SK-N-SH (cell line): ENCODE measurements at regions not wholly inside any gene's neighbourhood (a gene's known extent, or its start where the extent isn't known, plus 50 kb on each side); places are given as distances from the start of the nearest gene placed in this dataset.

Experiments
- CTCF ChIA-PET: fragments of 300-600, 350-600 bp; formaldehyde crosslinking; extraction: SDS; loops from one replicate; lab custom pipeline; 2021; lab: Yijun Ruan, JAX
- POLR2A ChIA-PET: fragments of 350-600 bp; sonication (Branson Sonifier 250); formaldehyde crosslinking; extraction: SDS; loops from one replicate; lab custom pipeline; 2020; ENCODE audit warnings: antibody characterized with exemption, inconsistent platforms; lab: Yijun Ruan, JAX
- DNase-seq: peaks from one replicate; pipeline ENCODE4 v3.0.0; 2012
- H2AFZ ChIP-seq: fragments of 200-600 bp; sonication (generic); 2 replicates; pipeline ENCODE4 v1.8.1; 2016; ENCODE audit warnings: antibody characterized with exemption, mild to moderate bottlenecking, low read depth
- H3F3A ChIP-seq: fragments of 200-600 bp; sonication (generic); replicated peaks from 2 replicates; pipeline ENCODE3; 2016; ENCODE audit warnings: antibody characterized with exemption, mild to moderate bottlenecking; ENCODE audit not compliant: insufficient read depth
- H3K27ac ChIP-seq, 2 experiments: fragments of 200-500 bp in 1 of 2; fragments of 200-600 bp in 1 of 2; sonication (Bioruptor generic) in 1 of 2; sonication (generic), shearing (Covaris generic) in 1 of 2; 2 replicates each; pipeline versions ENCODE4 v1.5.1 to v1.6.1; 2014 to 2016; ENCODE audit warnings: low read depth in 2 of 2, inconsistent platforms in 1 of 2, low read length in 1 of 2, mild to moderate bottlenecking in 1 of 2, mixed read lengths in 1 of 2
- H3K27me3 ChIP-seq: fragments of 200-600 bp; sonication (generic), shearing (Covaris generic); 2 replicates; pipeline ENCODE4 v1.6.1; 2016; ENCODE audit warnings: mixed run types; ENCODE audit not compliant: insufficient read depth
- H3K36me3 ChIP-seq, 2 experiments: fragments of 200-500 bp in 1 of 2; fragments of 200-600 bp in 1 of 2; sonication (Bioruptor generic) in 1 of 2; sonication (generic) in 1 of 2; replicated peaks in 1 of 2; 2 replicates each; pipeline versions ENCODE3 to v1.5.1; 2014 to 2016; ENCODE audit warnings: low read length in 1 of 2, mild to moderate bottlenecking in 1 of 2; ENCODE audit not compliant: insufficient read depth in 2 of 2, control insufficient read depth in 1 of 2
- H3K4me1 ChIP-seq, 2 experiments: fragments of 200-500 bp in 1 of 2; fragments of 200-600 bp in 1 of 2; sonication (Bioruptor generic) in 1 of 2; sonication (generic), shearing (Covaris generic) in 1 of 2; 2 replicates each; pipeline versions ENCODE4 v1.5.1 to v1.6.1; 2014 to 2016; ENCODE audit warnings: low read depth in 1 of 2, low read length in 1 of 2, mixed run types in 1 of 2; ENCODE audit not compliant: insufficient read depth in 2 of 2, control insufficient read depth in 1 of 2
- H3K4me2 ChIP-seq: fragments of 200-600 bp; sonication (generic), shearing (Covaris generic); 2 replicates; pipeline ENCODE4 v1.6.1; 2017; ENCODE audit warnings: mixed run types
- H3K4me3 ChIP-seq, 2 experiments: fragments of 200-500 bp in 1 of 2; fragments of 200-600 bp in 1 of 2; sonication (Bioruptor generic) in 1 of 2; sonication (generic), shearing (Covaris generic) in 1 of 2; 2 replicates each; pipeline versions ENCODE4 v1.5.1 to v1.8.1; 2014 to 2016; ENCODE audit warnings: low read depth in 2 of 2, inconsistent platforms in 1 of 2, low read length in 1 of 2, mild to moderate bottlenecking in 1 of 2, mixed read lengths in 1 of 2, moderate library complexity in 1 of 2
- H3K79me2 ChIP-seq: fragments of 200-600 bp; sonication (generic); 2 replicates; pipeline ENCODE4 v1.8.1; 2017; ENCODE audit warnings: mild to moderate bottlenecking; ENCODE audit not compliant: insufficient read depth
- H3K9ac ChIP-seq: fragments of 200-600 bp; sonication (generic); 2 replicates; pipeline ENCODE4 v1.6.1; 2017; ENCODE audit warnings: mixed run types
- H3K9me2 ChIP-seq: fragments of 200-600 bp; sonication (generic); 2 replicates; pipeline ENCODE4 v1.6.1; 2017; ENCODE audit warnings: mixed run types
- H3K9me3 ChIP-seq: fragments of 200-600 bp; sonication (generic); 2 replicates; pipeline ENCODE4 v1.6.1; 2017; ENCODE audit warnings: mixed run types, mild to moderate bottlenecking, moderate library complexity
- H4K20me1 ChIP-seq: fragments of 200-600 bp; sonication (generic); 2 replicates; pipeline ENCODE4 v1.6.1; 2017; ENCODE audit warnings: mild to moderate bottlenecking, mixed run types; ENCODE audit not compliant: insufficient read depth
- ELF1 ChIP-seq: IDR thresholded peaks from 2 replicates; pipeline ENCODE4 v1.4.0; 2012
- FOXM1 ChIP-seq: IDR thresholded peaks from 2 replicates; pipeline ENCODE4 v1.4.0; 2012; ENCODE audit warnings: low read depth, mild to moderate bottlenecking
- GABPA ChIP-seq: IDR thresholded peaks from 2 replicates; pipeline ENCODE4 v1.4.0; 2012; ENCODE audit warnings: low read depth, mild to moderate bottlenecking
- JUND ChIP-seq: IDR thresholded peaks from 2 replicates; pipeline ENCODE4 v1.4.0; 2012
- MEF2A ChIP-seq: IDR thresholded peaks from 2 replicates; pipeline ENCODE4 v1.4.0; 2012; ENCODE audit warnings: low read depth, borderline replicate concordance
- POLR2AphosphoS5 ChIP-seq: IDR thresholded peaks from 2 replicates; pipeline ENCODE4 v1.6.1; 2012; ENCODE audit warnings: low read depth, low read length
- RAD21 ChIP-seq: IDR thresholded peaks from 2 replicates; pipeline ENCODE4 v1.6.1; 2012; ENCODE audit warnings: mild to moderate bottlenecking, low read length
- RXRA ChIP-seq: IDR thresholded peaks from 2 replicates; pipeline ENCODE4 v1.4.0; 2012; ENCODE audit warnings: low read depth, mild to moderate bottlenecking, borderline replicate concordance
- TEAD4 ChIP-seq: IDR thresholded peaks from 2 replicates; pipeline ENCODE4 v1.4.0; 2012; ENCODE audit warnings: mild to moderate bottlenecking, borderline replicate concordance; ENCODE audit not compliant: insufficient read depth
- WGBS: methylation state at CpG from one replicate; pipeline ENCODE4 v1.1.6; 2017; ENCODE audit warnings: low lambda C conversion rate; 5-methylcytosine and 5-hydroxymethylcytosine counted together
- TF ChIP-seq, protein P1 (sequence below): IDR thresholded peaks from 2 replicates; pipeline ENCODE4 v1.4.0; 2012; ENCODE audit warnings: low read depth, borderline replicate concordance
- TF ChIP-seq, protein P2 (sequence below): fragments of 200-600 bp; sonication (generic); IDR thresholded peaks from 2 replicates; pipeline ENCODE4 v1.6.1; 2017; ENCODE audit warnings: antibody characterized with exemption, mild to moderate bottlenecking, moderate library complexity
- TF ChIP-seq, protein P3 (sequence below): IDR thresholded peaks from 2 replicates; pipeline ENCODE4 v1.6.1; 2012; ENCODE audit warnings: mild to moderate bottlenecking, low read depth, low read length, moderate library complexity
- TF ChIP-seq, protein P4 (sequence below): fragments of 150-350 bp; IDR thresholded peaks from 2 replicates; pipeline ENCODE4 v1.6.1; 2017; ENCODE audit warnings: antibody characterized with exemption, low read length, low read depth, borderline replicate concordance
- TF ChIP-seq, protein P5 (sequence below): IDR thresholded peaks from 2 replicates; pipeline ENCODE4 v1.4.0; 2012; ENCODE audit warnings: low read depth, borderline replicate concordance

DNA sequence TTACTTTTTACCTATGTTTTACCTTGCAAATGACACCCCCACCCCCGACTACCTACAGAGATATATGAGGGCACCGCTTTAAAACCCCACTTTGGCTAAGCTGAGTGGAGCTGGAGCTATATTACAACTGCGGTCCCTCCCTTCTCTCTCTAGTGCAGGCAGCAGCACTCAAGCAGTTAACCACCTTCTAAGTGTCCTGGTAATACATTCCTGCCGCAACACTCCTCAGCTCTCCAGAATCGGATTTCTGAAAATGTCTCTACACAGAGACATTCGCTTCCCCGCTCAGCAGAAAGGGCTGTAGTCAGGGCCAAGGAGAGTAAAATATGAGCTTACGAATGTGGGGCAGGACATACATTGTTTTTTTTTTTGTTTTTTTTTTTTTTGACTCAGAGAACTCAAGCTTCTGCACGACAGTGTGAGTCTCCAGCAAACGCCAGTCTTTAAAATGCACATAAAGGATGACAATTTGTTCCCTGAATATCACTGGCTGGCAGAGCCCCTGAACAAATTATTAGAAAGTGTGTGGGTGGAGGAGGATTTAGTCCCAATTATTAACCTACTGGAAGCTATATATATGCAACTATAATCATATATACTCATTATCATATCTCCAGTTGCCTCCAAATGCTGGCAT is 287.0 kb upstream of the TET2 start:
- ChIA-PET POLR2A (no interaction called here), CTCF (interaction anchor here (0.6 to 4.7 kb wide), 16 partner anchors 10 to 814 kb away, joined by 3 to 33 read pairs (median 4); no protein-coding TSS in a partner anchor)
- WGBS, result 18% methylated on average over 10 of the region's 10 CpGs
- H3K9me3 ChIP-seq, result peaks cover 6% of the 10 kb centered on the region; the same call in 1 of the 2 replicates
- H3K4me2 ChIP-seq, result no peak overlapping the region
- H2AFZ ChIP-seq, result no peak overlapping the region
- H3K9ac ChIP-seq, result no peak overlapping the region
- no peaks in the 10 kb centered on the region for H3K79me2 ChIP-seq
- no peaks in the 10 kb centered on the region for H3K4me1 ChIP-seq
- DNase-seq, result no peak
- no peaks in the 10 kb centered on the region; the same call in 1 of the 2 replicates for H3K27me3 ChIP-seq
- no peaks in the 10 kb centered on the region for H4K20me1 ChIP-seq
- H3K4me3 ChIP-seq, result no peak overlapping the region
- TF ChIP-seq, protein P1, sequence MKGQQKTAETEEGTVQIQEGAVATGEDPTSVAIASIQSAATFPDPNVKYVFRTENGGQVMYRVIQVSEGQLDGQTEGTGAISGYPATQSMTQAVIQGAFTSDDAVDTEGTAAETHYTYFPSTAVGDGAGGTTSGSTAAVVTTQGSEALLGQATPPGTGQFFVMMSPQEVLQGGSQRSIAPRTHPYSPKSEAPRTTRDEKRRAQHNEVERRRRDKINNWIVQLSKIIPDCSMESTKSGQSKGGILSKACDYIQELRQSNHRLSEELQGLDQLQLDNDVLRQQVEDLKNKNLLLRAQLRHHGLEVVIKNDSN, result no peak
- TF ChIP-seq, protein P2, sequence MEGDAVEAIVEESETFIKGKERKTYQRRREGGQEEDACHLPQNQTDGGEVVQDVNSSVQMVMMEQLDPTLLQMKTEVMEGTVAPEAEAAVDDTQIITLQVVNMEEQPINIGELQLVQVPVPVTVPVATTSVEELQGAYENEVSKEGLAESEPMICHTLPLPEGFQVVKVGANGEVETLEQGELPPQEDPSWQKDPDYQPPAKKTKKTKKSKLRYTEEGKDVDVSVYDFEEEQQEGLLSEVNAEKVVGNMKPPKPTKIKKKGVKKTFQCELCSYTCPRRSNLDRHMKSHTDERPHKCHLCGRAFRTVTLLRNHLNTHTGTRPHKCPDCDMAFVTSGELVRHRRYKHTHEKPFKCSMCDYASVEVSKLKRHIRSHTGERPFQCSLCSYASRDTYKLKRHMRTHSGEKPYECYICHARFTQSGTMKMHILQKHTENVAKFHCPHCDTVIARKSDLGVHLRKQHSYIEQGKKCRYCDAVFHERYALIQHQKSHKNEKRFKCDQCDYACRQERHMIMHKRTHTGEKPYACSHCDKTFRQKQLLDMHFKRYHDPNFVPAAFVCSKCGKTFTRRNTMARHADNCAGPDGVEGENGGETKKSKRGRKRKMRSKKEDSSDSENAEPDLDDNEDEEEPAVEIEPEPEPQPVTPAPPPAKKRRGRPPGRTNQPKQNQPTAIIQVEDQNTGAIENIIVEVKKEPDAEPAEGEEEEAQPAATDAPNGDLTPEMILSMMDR, result no peak
- H3K27ac ChIP-seq, result no peak overlapping the region
- H3K9me2 ChIP-seq, result no peaks in the 10 kb centered on the region
- no peaks in the 10 kb centered on the region for H3F3A ChIP-seq
- no peaks in the 10 kb centered on the region for H3K36me3 ChIP-seq

DNA sequence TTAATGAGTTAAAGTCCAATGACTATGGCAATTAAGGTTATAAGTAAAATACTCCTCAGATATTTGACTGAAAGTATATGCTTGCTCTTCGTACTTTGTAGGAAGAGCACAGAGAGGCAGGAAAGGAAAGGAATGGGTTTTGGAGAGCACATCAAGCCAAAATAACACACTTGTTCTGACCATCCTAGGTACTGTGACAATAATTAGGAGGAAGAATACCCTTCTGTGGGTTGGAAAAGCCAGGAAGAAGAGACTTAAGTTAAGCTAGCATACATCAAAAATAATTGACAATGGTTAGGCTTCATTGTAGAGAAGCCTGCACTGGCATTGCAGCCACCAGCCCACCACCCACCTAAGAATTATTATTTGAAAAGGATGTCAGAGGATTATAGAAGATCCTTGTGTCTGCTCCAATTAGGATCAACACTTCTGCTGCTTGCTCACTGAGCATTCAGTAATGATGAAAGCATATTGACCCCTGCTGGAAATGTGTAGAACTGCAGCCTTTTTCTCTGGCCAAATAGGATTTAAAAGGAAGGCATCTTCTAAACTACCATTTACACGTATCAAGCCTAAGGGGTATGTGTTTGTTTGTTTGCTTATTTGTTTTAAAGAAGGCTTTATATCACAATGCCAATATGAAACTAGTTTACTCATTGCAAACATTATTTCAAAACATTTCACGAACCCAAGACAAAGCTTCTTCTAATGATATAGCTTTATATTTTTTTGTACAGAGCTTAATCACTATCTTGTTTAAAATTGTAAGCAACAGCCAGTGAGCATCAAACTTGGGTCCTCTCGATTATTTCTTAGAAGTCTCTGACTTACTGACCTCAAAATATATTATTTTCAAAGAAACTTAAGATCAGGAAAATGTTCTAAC is 286.2 kb upstream of the TET2 start:
- ChIA-PET POLR2A (no interaction called here), CTCF (interaction anchor here (0.6 to 4.7 kb wide), 31 partner anchors 10 to 857 kb away, joined by 3 to 33 read pairs (median 3); no protein-coding TSS in a partner anchor)
- Histone ChIP-seq H3K36me3 (no peaks in the 10 kb centered on the region), H2AFZ (no peak overlapping the region), H3K4me3 (no peak overlapping the region; a peak in 1 of 4 replicates), H3F3A (no peaks in the 10 kb centered on the region), H3K27me3 (no peaks in the 10 kb centered on the region; the same call in 1 of the 2 replicates), H3K9ac (no peak overlapping the region), H3K9me2 (no peaks in the 10 kb centered on the region), H3K4me2 (no peak overlapping the region), H3K4me1 (no peaks in the 10 kb centered on the region), H3K9me3 (peaks cover 6% of the 10 kb centered on the region; the same call in 1 of the 2 replicates), H3K27ac (no peak overlapping the region), H3K79me2 (no peaks in the 10 kb centered on the region), H4K20me1 (no peaks in the 10 kb centered on the region)
- 32% methylated on average over 4 of the region's 4 CpGs for WGBS
- DNase-seq, result peak; percentile 57
- no peak for TF ChIP-seq JUND
- TF ChIP-seq, protein P3, sequence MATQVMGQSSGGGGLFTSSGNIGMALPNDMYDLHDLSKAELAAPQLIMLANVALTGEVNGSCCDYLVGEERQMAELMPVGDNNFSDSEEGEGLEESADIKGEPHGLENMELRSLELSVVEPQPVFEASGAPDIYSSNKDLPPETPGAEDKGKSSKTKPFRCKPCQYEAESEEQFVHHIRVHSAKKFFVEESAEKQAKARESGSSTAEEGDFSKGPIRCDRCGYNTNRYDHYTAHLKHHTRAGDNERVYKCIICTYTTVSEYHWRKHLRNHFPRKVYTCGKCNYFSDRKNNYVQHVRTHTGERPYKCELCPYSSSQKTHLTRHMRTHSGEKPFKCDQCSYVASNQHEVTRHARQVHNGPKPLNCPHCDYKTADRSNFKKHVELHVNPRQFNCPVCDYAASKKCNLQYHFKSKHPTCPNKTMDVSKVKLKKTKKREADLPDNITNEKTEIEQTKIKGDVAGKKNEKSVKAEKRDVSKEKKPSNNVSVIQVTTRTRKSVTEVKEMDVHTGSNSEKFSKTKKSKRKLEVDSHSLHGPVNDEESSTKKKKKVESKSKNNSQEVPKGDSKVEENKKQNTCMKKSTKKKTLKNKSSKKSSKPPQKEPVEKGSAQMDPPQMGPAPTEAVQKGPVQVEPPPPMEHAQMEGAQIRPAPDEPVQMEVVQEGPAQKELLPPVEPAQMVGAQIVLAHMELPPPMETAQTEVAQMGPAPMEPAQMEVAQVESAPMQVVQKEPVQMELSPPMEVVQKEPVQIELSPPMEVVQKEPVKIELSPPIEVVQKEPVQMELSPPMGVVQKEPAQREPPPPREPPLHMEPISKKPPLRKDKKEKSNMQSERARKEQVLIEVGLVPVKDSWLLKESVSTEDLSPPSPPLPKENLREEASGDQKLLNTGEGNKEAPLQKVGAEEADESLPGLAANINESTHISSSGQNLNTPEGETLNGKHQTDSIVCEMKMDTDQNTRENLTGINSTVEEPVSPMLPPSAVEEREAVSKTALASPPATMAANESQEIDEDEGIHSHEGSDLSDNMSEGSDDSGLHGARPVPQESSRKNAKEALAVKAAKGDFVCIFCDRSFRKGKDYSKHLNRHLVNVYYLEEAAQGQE, result no peak
- TF ChIP-seq MEF2A, result no peak
- TF ChIP-seq TEAD4, result no peak
- no peak for TF ChIP-seq FOXM1
- no peak for TF ChIP-seq RXRA
- TF ChIP-seq GABPA, result no peak
- TF ChIP-seq, protein P4, sequence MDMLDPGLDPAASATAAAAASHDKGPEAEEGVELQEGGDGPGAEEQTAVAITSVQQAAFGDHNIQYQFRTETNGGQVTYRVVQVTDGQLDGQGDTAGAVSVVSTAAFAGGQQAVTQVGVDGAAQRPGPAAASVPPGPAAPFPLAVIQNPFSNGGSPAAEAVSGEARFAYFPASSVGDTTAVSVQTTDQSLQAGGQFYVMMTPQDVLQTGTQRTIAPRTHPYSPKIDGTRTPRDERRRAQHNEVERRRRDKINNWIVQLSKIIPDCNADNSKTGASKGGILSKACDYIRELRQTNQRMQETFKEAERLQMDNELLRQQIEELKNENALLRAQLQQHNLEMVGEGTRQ, result no peak
- TF ChIP-seq RAD21, result peak; percentile 90
- no peak for TF ChIP-seq ELF1
- TF ChIP-seq POLR2AphosphoS5, result no peak
- TF ChIP-seq, protein P5, sequence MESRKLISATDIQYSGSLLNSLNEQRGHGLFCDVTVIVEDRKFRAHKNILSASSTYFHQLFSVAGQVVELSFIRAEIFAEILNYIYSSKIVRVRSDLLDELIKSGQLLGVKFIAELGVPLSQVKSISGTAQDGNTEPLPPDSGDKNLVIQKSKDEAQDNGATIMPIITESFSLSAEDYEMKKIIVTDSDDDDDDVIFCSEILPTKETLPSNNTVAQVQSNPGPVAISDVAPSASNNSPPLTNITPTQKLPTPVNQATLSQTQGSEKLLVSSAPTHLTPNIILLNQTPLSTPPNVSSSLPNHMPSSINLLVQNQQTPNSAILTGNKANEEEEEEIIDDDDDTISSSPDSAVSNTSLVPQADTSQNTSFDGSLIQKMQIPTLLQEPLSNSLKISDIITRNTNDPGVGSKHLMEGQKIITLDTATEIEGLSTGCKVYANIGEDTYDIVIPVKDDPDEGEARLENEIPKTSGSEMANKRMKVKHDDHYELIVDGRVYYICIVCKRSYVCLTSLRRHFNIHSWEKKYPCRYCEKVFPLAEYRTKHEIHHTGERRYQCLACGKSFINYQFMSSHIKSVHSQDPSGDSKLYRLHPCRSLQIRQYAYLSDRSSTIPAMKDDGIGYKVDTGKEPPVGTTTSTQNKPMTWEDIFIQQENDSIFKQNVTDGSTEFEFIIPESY, result no peak
